ENCODE measurements at regions not wholly inside any gene's neighbourhood (a gene's known extent, or its start where the extent isn't known, plus 50 kb on each side); places are given as distances from the start of the nearest gene placed in this dataset.

- no peak for TF ChIP-seq CTCF (optimal IDR thresholded peaks at IDR 0.05 in 1 of 3, IDR thresholded peaks at IDR 0.05 in 1 of 3, conservative IDR thresholded peaks at IDR 0.05 in 1 of 3; ENCODE audit: extremely low read depth in 1 of 3, insufficient read depth in 2 of 3, low read length in 3 of 3)
- no peak for TF ChIP-seq EZH2 (IDR thresholded peaks at IDR 0.05; ENCODE audit: low read length)
These were observed 210.4 kb downstream of the NECTIN3 start for GRCh38 chr3:111282024-111282423.
